GM18498 (cell line): ENCODE measurements at regions not wholly inside any gene's neighbourhood (a gene's known extent, or its start where the extent isn't known, plus 50 kb on each side); places are given as distances from the start of the nearest gene placed in this dataset.
"Not testable (repeated sequence)": the region's sequence is repeated elsewhere in the genome, so short reads cannot be mapped to it uniquely, and the experiment has no call there.

Experiments used
- ATAC-seq: cut with Tn5 transposase; IDR thresholded peaks from one replicate; pipeline ENCODE4 v1.9.1; 2021; ENCODE audit warnings: mild to moderate bottlenecking, moderate library complexity; ENCODE audit not compliant: unreplicated experiment

DNA sequence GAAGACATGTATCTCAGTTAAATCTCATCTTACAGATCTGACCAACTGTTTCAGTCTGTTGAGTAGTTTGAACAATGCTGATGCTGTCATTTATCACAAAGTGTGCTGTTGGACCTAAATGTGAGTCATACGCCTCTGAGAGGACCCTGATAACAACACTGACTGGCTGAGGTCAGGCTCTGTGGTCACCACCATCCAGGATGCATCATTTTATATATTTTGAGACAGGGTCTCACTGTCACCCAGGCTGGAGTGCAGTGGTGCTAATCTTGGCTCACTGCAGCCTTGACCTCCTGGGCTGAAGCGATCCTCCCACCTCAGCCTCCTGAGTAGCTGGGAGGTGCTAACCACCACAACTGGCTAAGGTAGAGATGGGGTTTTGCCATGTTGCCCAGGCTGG is 181.0 kb upstream of the RGS6 start:
- no peak for ATAC-seq

- no peak for ATAC-seq
These were observed 180.0 kb upstream of the RGS6 start for GRCh38 chr14:71752111-71752738.

GRCh38 chr14:71753126-71753830 is 179.0 kb upstream of the RGS6 start:
- no peak for ATAC-seq

DNA sequence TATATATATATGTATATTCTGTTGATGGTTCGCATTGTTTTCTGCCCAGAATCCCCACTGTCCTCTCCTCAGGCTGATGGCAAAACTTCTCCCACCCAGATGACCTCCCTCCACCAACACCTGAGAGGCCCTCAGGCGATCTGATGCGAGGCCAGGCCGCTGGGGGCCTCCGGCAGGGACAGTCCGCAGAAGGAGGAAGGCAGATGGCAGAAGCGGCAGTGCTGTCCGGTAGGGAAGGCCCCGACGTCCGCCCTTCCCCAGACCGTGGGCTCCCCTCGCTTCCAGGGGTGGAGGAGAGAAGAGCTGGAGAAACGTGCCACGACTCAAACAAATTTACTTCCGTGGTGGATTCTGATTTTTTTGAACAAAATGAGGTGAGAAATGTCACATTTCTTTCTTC is 178.3 kb upstream of the RGS6 start:
- ATAC-seq = no peak

- no peak for ATAC-seq
These were observed 177.7 kb upstream of the RGS6 start for GRCh38 chr14:71754422-71755095.

DNA sequence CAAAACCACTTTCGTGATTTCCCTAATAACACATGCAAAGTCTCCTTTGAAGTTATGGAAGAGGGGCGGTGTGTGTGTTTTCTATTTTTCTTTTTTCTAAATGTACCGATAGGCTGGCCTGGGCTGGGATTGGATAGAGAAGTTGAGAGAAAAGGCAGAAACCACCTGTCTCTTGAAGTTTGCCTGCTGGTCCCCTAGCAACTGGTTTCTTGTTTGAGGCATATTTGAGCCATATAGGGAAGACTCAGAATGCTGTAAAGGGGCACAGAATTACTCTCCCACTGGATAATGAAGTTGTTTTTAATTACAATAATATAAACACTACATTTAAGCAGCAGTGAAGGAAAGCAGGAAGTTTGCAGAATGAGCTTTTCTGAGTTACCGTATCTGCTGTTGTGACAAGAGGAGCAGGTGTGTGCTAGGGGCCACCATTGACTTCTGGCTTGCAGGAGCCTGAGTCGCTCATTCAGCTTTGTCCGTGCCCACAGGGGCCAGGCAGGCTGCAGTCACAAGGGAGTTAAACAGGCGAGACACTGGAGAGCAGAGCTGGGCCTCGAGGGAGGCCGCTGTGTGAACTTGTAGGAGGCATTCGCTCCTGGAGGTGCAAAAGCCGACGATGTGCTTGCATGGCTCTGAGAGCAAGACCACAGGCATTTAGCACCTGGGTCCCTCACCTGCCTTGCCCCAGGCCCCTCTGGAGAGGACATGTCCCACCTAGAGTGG is 173.8 kb upstream of the RGS6 start:
- ATAC-seq = no peak

GRCh38 chr14:71762575-71762974 is 169.7 kb upstream of the RGS6 start:
- no peak for ATAC-seq

DNA sequence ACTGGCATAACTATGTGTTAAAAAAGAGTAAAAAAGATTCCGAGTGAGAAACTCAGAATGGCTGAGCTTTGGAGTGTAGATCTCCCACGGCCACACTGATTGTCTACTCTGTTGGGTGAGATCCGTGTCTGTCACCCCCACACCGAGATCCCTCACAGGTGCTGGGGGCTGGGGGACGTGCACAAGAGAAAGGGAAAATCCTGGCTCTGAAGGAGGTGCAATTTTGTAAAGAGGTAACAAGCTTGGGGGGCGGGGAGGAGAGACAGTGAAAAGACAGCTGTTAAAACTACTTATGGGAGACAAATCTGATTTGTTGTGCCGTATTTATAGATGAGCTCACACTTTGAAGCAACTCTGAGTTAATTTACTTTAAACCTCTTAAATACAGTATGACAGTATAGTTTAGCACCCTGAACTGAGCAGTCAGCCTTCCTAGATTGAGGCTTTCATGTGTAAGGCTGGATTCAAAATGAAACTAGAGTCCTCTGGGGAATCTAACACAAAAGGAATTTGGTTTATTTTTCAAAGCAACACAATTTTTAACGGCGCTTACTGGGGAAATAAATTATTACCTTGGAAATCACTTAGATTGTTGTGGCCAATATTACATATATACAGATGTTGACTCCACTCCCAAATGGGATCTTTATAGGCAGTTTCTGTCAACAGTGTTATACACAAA is 167.4 kb upstream of the RGS6 start:
- no peak for ATAC-seq

- no peak for ATAC-seq
These were observed 166.7 kb upstream of the RGS6 start for GRCh38 chr14:71765505-71765904.

- ATAC-seq = no peak
These were observed 161.8 kb upstream of the RGS6 start for GRCh38 chr14:71770431-71770830.

- not testable (repeated sequence) for ATAC-seq
These were observed 160.8 kb upstream of the RGS6 start for GRCh38 chr14:71771421-71771820.

DNA sequence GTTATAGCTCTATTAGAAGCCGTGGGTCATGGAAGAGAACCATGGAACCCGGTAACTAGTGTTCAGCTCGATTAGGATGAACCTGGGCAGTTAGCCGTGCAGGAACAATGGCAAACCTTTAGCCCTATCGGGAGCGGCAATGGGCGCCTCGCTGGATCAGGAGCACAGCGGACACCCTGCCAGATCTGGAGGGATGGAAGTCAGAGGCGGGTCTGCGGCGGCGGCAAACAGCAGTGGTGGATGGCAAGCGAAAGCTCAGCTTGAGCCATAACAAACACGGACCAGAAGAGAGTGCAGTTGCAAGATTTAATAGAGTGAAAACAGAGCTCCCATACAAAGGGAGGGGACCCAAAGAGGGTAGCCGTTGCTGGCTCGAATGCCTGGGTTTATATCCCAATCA is 160.2 kb upstream of the RGS6 start:
- not testable (repeated sequence) for ATAC-seq

DNA sequence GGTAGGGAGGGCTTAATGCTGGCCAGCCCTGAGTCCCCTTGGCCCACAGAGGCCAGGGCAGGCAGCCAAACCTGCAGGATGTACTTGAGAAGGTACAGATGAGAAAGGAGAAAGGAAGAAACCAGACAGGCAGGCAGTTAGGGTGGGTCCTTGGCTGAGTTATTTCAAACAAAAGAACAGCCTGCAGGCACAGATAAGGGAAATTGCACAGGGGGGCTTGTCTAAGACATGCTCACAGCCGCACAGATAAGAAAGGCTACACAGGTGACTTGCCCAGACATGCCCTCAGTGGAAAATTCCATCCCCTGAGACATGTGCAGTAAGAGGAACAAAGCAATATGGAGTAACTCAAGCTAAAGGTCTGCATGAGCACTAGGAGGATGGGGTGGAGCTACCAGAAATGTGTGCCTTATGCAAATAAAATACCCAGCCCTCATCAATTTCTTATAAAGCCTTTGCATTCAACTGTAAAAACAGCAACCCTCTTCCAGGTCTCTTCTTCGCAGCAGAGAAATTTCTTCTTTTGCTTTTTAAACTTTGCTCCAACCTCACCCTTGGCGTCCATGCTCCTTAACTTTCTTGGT is 158.2 kb upstream of the RGS6 start:
- ATAC-seq = no peak

- ATAC-seq = no peak
These were observed 155.5 kb upstream of the RGS6 start for GRCh38 chr14:71776471-71777360.

DNA sequence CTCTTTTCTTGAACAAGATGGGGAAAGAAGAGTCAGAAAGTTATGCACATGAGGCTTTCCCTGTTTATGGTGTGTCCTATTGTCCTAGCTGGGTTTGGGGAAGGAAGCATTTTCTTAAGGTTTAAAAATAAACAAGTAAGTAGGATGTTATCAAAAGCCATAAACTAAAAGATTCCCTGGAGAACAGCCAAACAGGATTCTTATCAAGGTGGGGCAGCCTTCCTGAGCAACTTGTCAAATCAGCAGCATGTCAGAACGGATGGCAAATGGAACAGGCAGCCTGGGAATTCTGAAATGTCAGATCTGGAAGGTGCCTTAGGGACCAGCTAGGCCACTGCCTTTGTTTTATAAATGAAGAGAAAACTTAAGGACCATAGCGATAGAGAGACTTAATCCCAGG is 152.2 kb upstream of the RGS6 start:
- ATAC-seq = no peak

GRCh38 chr14:71780822-71781221 is 151.4 kb upstream of the RGS6 start:
- no peak for ATAC-seq

GRCh38 chr14:71783088-71783487 is 149.1 kb upstream of the RGS6 start:
- no peak for ATAC-seq

DNA sequence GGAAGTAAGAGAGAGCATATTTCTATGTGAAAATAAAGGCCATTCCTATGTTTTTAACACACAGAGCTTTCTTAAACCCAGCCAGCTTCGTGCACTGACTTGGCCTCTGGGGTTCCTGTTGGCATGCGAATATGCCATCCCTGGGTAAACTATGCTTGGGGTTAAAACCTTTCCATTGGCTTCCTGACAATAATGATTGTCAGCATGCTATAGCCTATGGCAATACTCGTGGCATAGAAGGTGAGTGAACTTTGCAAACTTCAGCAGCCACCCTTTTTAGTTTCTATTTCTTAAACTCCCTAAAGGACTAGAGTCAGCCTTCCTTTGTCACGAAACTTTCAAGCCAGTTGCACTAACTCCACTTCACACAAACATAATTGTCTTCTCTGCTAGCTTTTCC is 148.4 kb upstream of the RGS6 start:
- ATAC-seq = no peak

GRCh38 chr14:71789005-71789404 is 143.2 kb upstream of the RGS6 start:
- no peak for ATAC-seq

GRCh38 chr14:71799841-71800240 is 132.4 kb upstream of the RGS6 start:
- no peak for ATAC-seq
